PC-9 (cell line): ENCODE measurements at regions not wholly inside any gene's neighbourhood (a gene's known extent, or its start where the extent isn't known, plus 50 kb on each side); places are given as distances from the start of the nearest gene placed in this dataset.

ENCODE experiments used
- BruUV-seq: library from RNA; stranded (reverse); fragments of 400-500 nt; replicated peaks from 2 replicates; lab custom pipeline; 2021; lab: Mats Ljungman, UMichigan
- CTCF ChIA-PET: fragments of 300-600 bp; sonication (Branson Sonifier 250); formaldehyde crosslinking; loops from one replicate; lab custom pipeline; 2022; ENCODE audit warnings: antibody characterized with exemption; lab: Charles Lee
- POLR2A ChIA-PET: fragments of 300-600 bp; sonication (Branson Sonifier 250); formaldehyde crosslinking; loops from one replicate; lab custom pipeline; 2022; ENCODE audit warnings: antibody characterized with exemption; ENCODE audit not compliant: unreplicated experiment; lab: Charles Lee
- DNase-seq, 2 experiments: peaks; one replicate each; pipeline versions ENCODE4 v3.0.0 to v3.0.0-alpha.2; 2015 to 2022; ENCODE audit warnings: mixed read lengths in 1 of 2
- H2AFZ ChIP-seq: fragments of 200-600 bp; sonication (generic); 2 replicates; pipeline ENCODE4 v1.8.1; 2017; ENCODE audit warnings: antibody characterized with exemption
- H3F3A ChIP-seq: fragments of 200-600 bp; sonication (generic); 2 replicates; pipeline ENCODE4 v1.8.1; 2017; ENCODE audit warnings: antibody characterized with exemption, mild to moderate bottlenecking, low read depth; ENCODE audit not compliant: insufficient read depth
- H3K27ac ChIP-seq: fragments of 200-600 bp; sonication (generic); 2 replicates; pipeline ENCODE4 v1.6.1; 2016; ENCODE audit warnings: mixed run types
- H3K27me3 ChIP-seq: fragments of 200-600 bp; sonication (generic); 2 replicates; pipeline ENCODE4 v1.6.1; 2016; ENCODE audit warnings: low read depth, mixed run types; ENCODE audit not compliant: insufficient read depth
- H3K36me3 ChIP-seq: fragments of 200-600 bp; sonication (generic); 2 replicates; pipeline ENCODE4 v1.6.1; 2016; ENCODE audit warnings: low read depth, mixed run types
- H3K4me1 ChIP-seq: fragments of 200-600 bp; sonication (generic); replicated peaks from 2 replicates; pipeline ENCODE4 v1.6.1; 2016; ENCODE audit warnings: mixed run types; ENCODE audit not compliant: insufficient read depth
- H3K4me2 ChIP-seq: fragments of 200-600 bp; sonication (generic); 2 replicates; pipeline ENCODE4 v1.6.1; 2017; ENCODE audit warnings: mixed run types
- H3K4me3 ChIP-seq: fragments of 200-600 bp; sonication (generic); 2 replicates; pipeline ENCODE4 v1.6.1; 2016; ENCODE audit warnings: mixed run types
- H3K79me2 ChIP-seq: fragments of 200-600 bp; sonication (generic); 2 replicates; pipeline ENCODE4 v1.6.1; 2017; ENCODE audit warnings: low read depth, mixed run types
- H3K9me2 ChIP-seq: fragments of 200-600 bp; sonication (generic); 2 replicates; pipeline ENCODE4 v1.8.1; 2017; ENCODE audit warnings: mild to moderate bottlenecking; ENCODE audit not compliant: insufficient read depth
- H3K9me3 ChIP-seq: fragments of 200-600 bp; sonication (generic); 2 replicates; pipeline ENCODE4 v1.8.1; 2016; ENCODE audit warnings: low read depth; ENCODE audit not compliant: insufficient read depth
- H4K20me1 ChIP-seq: fragments of 200-600 bp; sonication (generic); 2 replicates; pipeline ENCODE4 v1.8.1; 2017; ENCODE audit not compliant: insufficient read depth
- EZH2 ChIP-seq: fragments of 200-600 bp; sonication (generic); IDR thresholded peaks from 2 replicates; pipeline ENCODE4 v1.8.0; 2017; ENCODE audit warnings: antibody characterized with exemption, low read depth
- intact Hi-C: fragments of 100-400 bp; cut with micrococcal nuclease; formaldehyde crosslinking; loops from one replicate; pipeline ENCODE4 v1.10.0; 2022; ENCODE audit not compliant: unreplicated experiment
- TF ChIP-seq, protein P1 (sequence below): fragments of 200-600 bp; sonication (generic); conservative IDR thresholded peaks from 2 replicates; pipeline ENCODE4 v1.6.1; 2017; ENCODE audit warnings: mixed run types, antibody characterized with exemption, mild to moderate bottlenecking, moderate library complexity

GRCh38 chr3:162285259-162285658 is 788.7 kb downstream of the OTOL1 start:
- Histone ChIP-seq H3K4me2 (no peak overlapping the region), H4K20me1 (no peaks in the 10 kb centered on the region), H3K36me3 (no peaks in the 10 kb centered on the region), H3K9me2 (no peaks in the 10 kb centered on the region), H3K4me1 (no peaks in the 10 kb centered on the region), H3K9me3 (no peaks in the 10 kb centered on the region), H2AFZ (no peak overlapping the region), H3F3A (no peaks in the 10 kb centered on the region), H3K27ac (no peak overlapping the region), H3K4me3 (no peak overlapping the region), H3K27me3 (no peaks in the 10 kb centered on the region), H3K79me2 (no peaks in the 10 kb centered on the region)
- intact Hi-C loops: loop anchor here (5.0 to 10.0 kb wide), 4 partner anchors 433 to 1207 kb away; no protein-coding TSS in a partner anchor
- ChIA-PET CTCF (interaction anchor here (0.6 kb wide), 1 partner anchor 1526 kb away, joined by 3 read pairs; no protein-coding TSS in a partner anchor), POLR2A (no interaction called here)
- no TSS peak for BruUV-seq
- TF ChIP-seq EZH2: no peak
- TF ChIP-seq, protein P1, sequence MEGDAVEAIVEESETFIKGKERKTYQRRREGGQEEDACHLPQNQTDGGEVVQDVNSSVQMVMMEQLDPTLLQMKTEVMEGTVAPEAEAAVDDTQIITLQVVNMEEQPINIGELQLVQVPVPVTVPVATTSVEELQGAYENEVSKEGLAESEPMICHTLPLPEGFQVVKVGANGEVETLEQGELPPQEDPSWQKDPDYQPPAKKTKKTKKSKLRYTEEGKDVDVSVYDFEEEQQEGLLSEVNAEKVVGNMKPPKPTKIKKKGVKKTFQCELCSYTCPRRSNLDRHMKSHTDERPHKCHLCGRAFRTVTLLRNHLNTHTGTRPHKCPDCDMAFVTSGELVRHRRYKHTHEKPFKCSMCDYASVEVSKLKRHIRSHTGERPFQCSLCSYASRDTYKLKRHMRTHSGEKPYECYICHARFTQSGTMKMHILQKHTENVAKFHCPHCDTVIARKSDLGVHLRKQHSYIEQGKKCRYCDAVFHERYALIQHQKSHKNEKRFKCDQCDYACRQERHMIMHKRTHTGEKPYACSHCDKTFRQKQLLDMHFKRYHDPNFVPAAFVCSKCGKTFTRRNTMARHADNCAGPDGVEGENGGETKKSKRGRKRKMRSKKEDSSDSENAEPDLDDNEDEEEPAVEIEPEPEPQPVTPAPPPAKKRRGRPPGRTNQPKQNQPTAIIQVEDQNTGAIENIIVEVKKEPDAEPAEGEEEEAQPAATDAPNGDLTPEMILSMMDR: no peak
- DNase-seq: no peak

- ChIA-PET POLR2A (no interaction called here), CTCF (no interaction called here)
- H4K20me1 ChIP-seq: no peaks in the 10 kb centered on the region
- DNase-seq: no peak
- H3K9me2 ChIP-seq: no peaks in the 10 kb centered on the region
- H3K9me3 ChIP-seq: 0 out of 2 replicates have a peak, but pooled peaks cover 5% of the 10 kb centered on the region
- no peak overlapping the region for H3K27ac ChIP-seq
- H3K4me3 ChIP-seq: no peak overlapping the region
- TF ChIP-seq, protein P1: no peak
- TF ChIP-seq EZH2: no peak
- intact Hi-C loops: loop anchor here (5.0 to 10.0 kb wide), 4 partner anchors 435 to 1205 kb away; no protein-coding TSS in a partner anchor
- no peaks in the 10 kb centered on the region for H3K4me1 ChIP-seq
- H3F3A ChIP-seq: no peaks in the 10 kb centered on the region
- no peaks in the 10 kb centered on the region for H3K79me2 ChIP-seq
- no peaks in the 10 kb centered on the region for H3K36me3 ChIP-seq
- H3K4me2 ChIP-seq: no peak overlapping the region
- BruUV-seq: no TSS peak
- no peak overlapping the region for H2AFZ ChIP-seq
- no peaks in the 10 kb centered on the region for H3K27me3 ChIP-seq
These were observed 791.0 kb downstream of the OTOL1 start for GRCh38 chr3:162287600-162287999.

- H3K4me3 ChIP-seq: no peak overlapping the region
- H4K20me1 ChIP-seq: no peaks in the 10 kb centered on the region
- peaks cover 19% of the 10 kb centered on the region for H3K4me1 ChIP-seq
- H3K4me2 ChIP-seq: no peak overlapping the region
- BruUV-seq: no TSS peak
- no peaks in the 10 kb centered on the region for H3K27me3 ChIP-seq
- intact Hi-C loops: no loop called here
- TF ChIP-seq EZH2: no peak
- TF ChIP-seq, protein P1: no peak
- peaks cover 5% of the 10 kb centered on the region; the same call in 1 of the 2 replicates for H3F3A ChIP-seq
- H3K36me3 ChIP-seq: no peaks in the 10 kb centered on the region; the same call in 1 of the 2 replicates
- no peak for DNase-seq
- ChIA-PET CTCF (no interaction called here), POLR2A (no interaction called here)
- H3K9me2 ChIP-seq: no peaks in the 10 kb centered on the region
- no peaks in the 10 kb centered on the region for H3K79me2 ChIP-seq
- H2AFZ ChIP-seq: peak overlapping the region; percentile 62; the same call in 1 of the 2 replicates
- H3K27ac ChIP-seq: no peak overlapping the region
- H3K9me3 ChIP-seq: peaks cover 11% of the 10 kb centered on the region; the same call in 1 of the 2 replicates
These were observed 795.8 kb downstream of the OTOL1 start for GRCh38 chr3:162292409-162292808.
